ENCODE measurements at regions not wholly inside any gene's neighbourhood (a gene's known extent, or its start where the extent isn't known, plus 50 kb on each side); places are given as distances from the start of the nearest gene placed in this dataset.
"Not testable (repeated sequence)": the region's sequence is repeated elsewhere in the genome, so short reads cannot be mapped to it uniquely, and the experiment has no call there.

- no peak for DNase-seq (ENCODE audit: low spot score)
Observed at GRCh38 chr15:77877869-77878577, 199.5 kb downstream of the TBC1D2B start.

GRCh38 chr15:77876107-77876820 is 201.2 kb downstream of the TBC1D2B start:
- not testable (repeated sequence) for DNase-seq (ENCODE audit: low spot score)

- peak; percentile 46 for DNase-seq (ENCODE audit: low spot score)
Observed at GRCh38 chr15:77875066-77875721, 202.3 kb downstream of the TBC1D2B start.

DNA sequence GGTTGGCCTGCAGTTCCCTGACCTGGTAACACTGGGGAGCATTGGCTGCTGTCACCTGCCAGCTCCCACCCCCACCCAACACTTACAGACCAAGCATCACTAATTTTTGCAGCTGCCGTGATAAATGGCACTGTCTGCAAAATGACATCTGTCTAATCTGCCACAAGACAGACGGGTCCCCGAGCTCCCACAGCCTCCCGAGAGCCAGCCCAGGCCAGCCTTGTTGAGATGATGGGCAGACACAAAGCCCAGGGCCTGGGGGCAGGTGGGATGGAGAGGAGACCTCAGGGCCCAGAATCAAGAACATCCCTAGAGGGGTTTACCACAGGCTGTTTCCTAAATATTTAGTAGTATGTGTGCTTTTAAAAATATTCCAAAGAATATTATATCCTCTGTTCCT is 203.4 kb downstream of the TBC1D2B start:
- DNase-seq (ENCODE audit: low spot score): no peak

- DNase-seq (ENCODE audit: low spot score): not testable (repeated sequence)
Observed at GRCh38 chr15:77872521-77873425, 204.7 kb downstream of the TBC1D2B start.

DNA sequence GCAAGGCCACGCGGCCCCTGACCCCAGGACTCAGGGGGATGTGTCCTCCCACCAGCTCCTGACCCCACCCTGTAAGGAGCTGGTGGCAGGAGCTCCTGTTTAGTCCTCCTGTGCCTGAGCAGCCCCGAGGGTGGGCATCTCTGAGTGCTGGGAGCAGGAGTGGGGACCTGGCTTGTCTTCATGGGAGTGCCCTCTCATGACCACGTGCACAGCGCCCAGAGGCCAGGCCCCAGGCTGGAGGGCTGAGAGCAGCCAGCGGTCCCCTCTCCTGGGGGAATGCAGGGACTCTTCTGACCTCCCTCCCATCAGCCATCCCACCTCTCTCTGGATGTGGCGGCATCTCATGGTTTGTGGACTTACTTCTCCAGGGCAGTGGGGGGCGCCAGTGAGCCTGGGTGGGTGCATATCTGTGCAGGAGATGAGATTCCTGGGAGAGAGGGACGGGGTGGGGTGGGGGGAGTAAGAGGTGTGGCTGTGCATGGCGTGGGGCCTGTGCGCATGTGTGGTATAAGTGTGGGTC is 205.6 kb downstream of the TBC1D2B start:
- DNase-seq (ENCODE audit: low spot score): no peak

GRCh38 chr15:77870195-77871065 is 207.1 kb downstream of the TBC1D2B start:
- peak; percentile 46 for DNase-seq (ENCODE audit: low spot score)

- peak; percentile 44 for DNase-seq (ENCODE audit: low spot score)
Observed at GRCh38 chr15:77869021-77869895, 208.3 kb downstream of the TBC1D2B start.

DNA sequence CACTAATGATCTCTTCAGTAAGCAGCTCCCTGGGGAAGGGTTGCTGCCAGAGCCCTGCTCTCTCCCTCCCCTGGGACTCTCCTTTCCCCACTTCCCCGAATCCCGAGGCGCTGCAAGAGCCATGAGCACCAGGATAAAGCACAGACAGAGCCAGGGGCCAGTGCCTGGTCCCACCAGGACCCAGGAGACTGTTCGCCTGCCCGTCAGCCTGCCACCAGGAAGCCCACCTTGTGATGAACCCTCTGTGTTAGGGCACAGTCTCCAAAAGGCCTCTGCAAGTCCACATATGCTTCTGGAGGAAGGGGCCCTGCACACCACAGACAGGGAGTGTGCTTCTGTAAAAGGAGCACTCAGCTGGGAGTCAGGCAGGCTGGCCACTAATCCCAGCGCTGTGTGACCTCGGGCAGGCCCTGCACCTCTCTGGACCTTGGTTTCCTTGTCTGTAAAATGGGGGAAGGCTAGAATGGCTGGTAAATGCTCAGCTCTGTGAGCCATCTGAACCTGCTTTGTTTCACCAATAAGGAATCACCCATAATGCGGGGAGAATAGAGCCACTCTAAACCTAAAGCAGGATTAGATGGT is 209.4 kb downstream of the TBC1D2B start:
- not testable (repeated sequence) for DNase-seq (ENCODE audit: low spot score)

GRCh38 chr15:77867266-77868047 is 210.1 kb downstream of the TBC1D2B start:
- DNase-seq (ENCODE audit: low spot score): no peak

DNA sequence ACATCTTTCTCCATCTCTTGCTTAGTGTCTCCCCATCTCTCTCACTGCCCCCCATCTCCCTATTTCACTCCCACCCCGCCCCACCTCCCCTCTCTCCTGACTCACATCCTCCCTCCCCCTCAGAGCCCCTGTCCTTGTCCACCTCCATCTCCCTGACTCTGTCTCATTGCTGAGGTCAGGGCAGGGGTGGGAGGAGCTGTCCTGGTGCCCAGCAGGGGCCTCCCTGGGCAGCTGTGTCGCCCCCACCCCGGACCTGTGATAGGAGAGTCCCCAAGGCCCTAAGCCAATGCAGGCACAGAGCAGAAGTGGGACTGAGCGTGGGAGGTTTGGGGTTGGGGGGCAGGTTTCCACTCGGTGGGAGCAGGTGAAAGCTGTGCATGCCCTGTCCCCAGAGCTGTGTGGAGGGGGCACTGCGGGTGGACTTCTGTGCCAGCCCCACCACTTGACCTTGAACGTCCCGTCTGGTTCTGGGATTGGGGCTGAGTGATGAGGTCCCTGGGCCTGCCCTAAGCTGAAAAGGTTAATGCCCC is 210.8 kb downstream of the TBC1D2B start:
- DNase-seq (ENCODE audit: low spot score): no peak

DNA sequence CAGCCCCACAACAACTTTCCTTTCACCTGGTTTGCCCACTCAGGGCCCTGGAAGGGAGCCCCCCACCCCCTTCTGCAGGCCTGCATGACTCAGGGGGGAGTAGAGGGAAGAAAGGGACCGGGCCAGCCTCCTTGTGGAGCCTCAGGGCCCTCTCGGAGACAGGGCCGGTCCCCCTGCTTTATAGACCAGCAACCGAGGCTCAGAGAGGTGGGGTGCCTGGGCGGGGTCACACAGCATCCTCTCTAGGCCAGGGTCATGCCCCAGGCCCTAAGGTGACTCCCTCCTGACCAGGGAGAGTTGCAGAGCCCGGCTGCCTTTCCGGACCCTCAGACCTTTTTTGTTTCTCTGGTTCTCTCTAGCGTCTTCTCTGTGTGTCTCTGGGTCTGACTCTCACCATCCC is 211.3 kb downstream of the TBC1D2B start:
- DNase-seq (ENCODE audit: low spot score): no peak

DNA sequence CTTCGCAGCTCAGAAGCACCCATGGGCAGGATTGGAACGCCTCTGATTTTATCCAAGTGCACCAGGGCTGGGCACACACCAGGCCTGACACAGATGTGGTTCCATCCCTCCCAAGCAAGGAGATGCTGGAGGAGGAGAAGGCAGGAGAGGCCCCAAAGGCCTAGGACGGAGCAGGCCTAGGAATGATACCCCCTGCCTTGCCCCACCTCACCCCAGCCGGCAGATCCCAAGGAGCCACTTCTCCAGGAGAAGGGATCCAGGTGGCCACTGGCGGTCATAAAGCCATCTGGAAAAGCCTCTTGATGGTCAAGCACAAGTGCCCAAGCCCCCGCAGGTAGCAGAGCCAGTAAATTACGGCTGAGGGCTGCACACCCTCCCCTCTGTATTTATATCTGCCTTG is 211.8 kb downstream of the TBC1D2B start:
- DNase-seq (ENCODE audit: low spot score): no peak

GRCh38 chr15:77865106-77865610 is 212.4 kb downstream of the TBC1D2B start:
- DNase-seq (ENCODE audit: low spot score): no peak

DNA sequence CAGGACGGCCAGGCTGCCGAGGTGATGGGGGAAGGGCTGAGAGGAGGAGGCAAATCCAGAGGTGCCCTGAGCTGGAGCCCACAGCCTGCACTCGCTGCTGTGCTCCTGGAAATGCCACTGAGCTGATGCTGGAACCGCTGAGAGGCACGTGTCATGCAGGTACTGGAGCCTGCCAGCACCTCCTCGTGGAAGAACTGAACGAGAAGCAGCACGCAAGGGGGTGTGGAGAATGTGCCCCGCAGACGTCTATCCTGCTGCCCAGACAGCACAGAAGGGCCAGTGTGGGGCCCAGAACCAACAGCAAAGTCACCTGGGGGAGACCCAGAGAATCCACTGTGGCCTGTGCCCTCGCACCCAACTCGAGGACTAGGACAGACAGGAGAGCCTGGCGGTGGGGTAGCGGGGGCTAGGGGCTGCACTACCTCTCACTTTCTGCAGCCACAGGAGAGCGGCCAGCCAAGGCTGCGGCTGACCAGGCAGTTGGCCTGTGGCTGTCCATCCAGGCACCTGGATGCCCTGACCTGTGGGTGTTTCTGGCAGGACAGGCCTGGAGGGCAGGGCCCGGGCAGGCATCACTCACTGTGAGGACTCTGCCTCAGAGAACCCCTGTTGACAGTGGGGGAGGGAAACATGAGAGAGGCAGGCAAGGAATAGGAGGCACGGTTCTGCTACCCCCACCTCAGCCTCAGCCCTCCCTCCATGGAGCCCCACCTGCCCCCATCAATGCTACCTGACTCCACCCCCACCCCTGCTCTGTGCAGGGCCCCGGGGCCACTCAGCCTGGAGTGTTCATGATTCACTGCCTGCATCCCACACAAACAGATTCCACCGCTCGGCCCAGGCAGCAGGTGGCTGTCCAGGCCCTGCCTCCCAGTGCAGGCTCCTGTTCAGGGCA is 213.1 kb downstream of the TBC1D2B start:
- no peak for DNase-seq (ENCODE audit: low spot score)

DNA sequence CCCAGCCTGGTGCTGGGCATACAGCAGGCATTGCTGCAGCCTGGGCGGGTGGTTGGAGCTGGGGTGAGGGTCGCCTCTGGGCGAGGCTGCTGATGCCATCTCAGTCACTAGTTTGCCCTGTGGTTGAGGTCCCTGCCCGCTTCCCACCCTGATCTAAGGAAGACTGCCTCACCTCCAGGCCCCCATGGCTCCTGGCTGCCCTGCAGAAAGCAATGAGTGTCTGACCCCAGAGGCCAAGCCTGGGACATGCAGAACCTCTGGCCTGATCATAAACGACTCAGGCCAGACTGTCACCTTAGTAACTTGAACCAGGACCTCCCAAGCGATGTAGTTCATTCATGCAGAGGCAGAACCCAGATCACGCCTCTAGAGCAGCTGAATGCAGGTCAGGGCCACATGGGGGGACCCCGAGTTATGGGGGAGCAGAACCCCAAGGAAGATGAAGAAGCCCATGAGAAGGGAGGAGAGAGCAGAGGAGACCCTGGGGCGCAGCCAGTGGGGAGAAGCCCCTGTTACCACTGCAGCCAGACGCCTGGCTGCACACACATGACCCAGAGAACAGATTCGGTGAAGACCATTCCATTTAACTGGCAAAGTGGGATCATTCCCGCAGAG is 213.9 kb downstream of the TBC1D2B start:
- DNase-seq (ENCODE audit: low spot score): no peak

Measured in kidney capillary endothelial cell (primary cell).